ENCODE measurements at regions not wholly inside any gene's neighbourhood (a gene's known extent, or its start where the extent isn't known, plus 50 kb on each side); places are given as distances from the start of the nearest gene placed in this dataset.

DNA sequence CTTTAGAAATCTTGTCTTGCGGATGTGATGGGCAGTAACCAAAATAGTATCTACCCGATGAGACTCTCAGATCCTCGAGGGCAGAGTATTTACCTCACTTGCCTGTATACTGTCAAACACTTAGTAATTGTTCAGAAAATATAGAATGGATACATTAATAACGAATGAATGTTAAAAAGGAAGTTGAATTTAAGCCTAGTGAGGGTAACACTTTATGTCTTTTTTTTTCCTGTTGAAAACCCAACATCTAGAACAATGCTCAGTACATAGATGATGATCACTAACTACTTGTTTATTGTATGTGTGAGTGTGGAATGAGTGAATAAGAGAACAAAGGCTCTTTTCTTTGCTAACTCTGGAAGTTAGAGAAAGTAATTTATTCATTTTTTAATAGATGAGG, 195.7 kb downstream of the MIAT start:
- peaks cover 5% of the 10 kb centered on the region for H3K36me3 Mint-ChIP-seq (ENCODE audit: insufficient read depth, unreplicated experiment)
- no peak overlapping the region for H3K27ac Mint-ChIP-seq (ENCODE audit: low read depth, unreplicated experiment)
- DNase-seq (ENCODE audit: unreplicated experiment) = no peak
- no peak overlapping the region for H3K4me3 Mint-ChIP-seq (ENCODE audit: unreplicated experiment)
- POLR2A ChIA-PET = no interaction called here
- intact Hi-C loops (cut with micrococcal nuclease) = no loop called here
- CTCF ChIA-PET = no interaction called here
- BruUV-seq (replicated peaks) = no TSS peak
- H3K4me1 Mint-ChIP-seq (ENCODE audit: insufficient read depth, unreplicated experiment) = peaks cover 5% of the 10 kb centered on the region
- no peaks in the 10 kb centered on the region for H3K9me3 Mint-ChIP-seq (ENCODE audit: unreplicated experiment)
- peaks cover 78% of the 10 kb centered on the region for H3K27me3 Mint-ChIP-seq (ENCODE audit: insufficient read depth, unreplicated experiment)
- TF ChIP-seq, protein P1, sequence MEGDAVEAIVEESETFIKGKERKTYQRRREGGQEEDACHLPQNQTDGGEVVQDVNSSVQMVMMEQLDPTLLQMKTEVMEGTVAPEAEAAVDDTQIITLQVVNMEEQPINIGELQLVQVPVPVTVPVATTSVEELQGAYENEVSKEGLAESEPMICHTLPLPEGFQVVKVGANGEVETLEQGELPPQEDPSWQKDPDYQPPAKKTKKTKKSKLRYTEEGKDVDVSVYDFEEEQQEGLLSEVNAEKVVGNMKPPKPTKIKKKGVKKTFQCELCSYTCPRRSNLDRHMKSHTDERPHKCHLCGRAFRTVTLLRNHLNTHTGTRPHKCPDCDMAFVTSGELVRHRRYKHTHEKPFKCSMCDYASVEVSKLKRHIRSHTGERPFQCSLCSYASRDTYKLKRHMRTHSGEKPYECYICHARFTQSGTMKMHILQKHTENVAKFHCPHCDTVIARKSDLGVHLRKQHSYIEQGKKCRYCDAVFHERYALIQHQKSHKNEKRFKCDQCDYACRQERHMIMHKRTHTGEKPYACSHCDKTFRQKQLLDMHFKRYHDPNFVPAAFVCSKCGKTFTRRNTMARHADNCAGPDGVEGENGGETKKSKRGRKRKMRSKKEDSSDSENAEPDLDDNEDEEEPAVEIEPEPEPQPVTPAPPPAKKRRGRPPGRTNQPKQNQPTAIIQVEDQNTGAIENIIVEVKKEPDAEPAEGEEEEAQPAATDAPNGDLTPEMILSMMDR (IDR thresholded peaks at IDR 0.05; ENCODE audit: unreplicated experiment) = no peak

DNA sequence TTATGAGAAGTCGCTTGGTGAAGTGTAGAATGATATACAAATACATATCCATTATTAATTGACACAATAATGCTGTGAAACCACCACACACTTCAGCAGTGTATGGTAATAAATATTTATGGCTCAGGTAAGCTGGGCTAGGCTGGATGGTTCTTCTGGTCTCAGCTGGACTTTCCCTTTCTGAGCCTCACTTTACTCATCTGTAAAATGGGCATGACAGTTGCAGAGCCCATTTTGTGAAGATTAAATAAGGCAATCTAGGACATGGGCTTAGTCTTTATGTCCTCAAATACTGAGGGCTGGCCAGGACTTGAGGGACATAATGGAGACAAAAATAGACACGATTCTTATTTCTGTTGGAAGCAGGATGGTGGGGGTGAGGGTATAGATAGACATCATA, 196.1 kb downstream of the MIAT start:
- DNase-seq (ENCODE audit: unreplicated experiment) = no peak
- CTCF ChIA-PET = no interaction called here
- intact Hi-C loops (cut with micrococcal nuclease) = no loop called here
- Mint-ChIP-seq H3K36me3 (ENCODE audit: insufficient read depth, unreplicated experiment) (peaks cover 5% of the 10 kb centered on the region), H3K4me3 (ENCODE audit: unreplicated experiment) (no peak overlapping the region), H3K9me3 (ENCODE audit: unreplicated experiment) (no peaks in the 10 kb centered on the region), H3K27ac (ENCODE audit: low read depth, unreplicated experiment) (no peak overlapping the region), H3K27me3 (ENCODE audit: insufficient read depth, unreplicated experiment) (peaks cover 83% of the 10 kb centered on the region), H3K4me1 (ENCODE audit: insufficient read depth, unreplicated experiment) (peaks cover under 1% of the 10 kb centered on the region)
- POLR2A ChIA-PET = no interaction called here
- TF ChIP-seq, protein P1 (IDR thresholded peaks at IDR 0.05; ENCODE audit: unreplicated experiment) = no peak
- BruUV-seq (replicated peaks) = no TSS peak

DNA sequence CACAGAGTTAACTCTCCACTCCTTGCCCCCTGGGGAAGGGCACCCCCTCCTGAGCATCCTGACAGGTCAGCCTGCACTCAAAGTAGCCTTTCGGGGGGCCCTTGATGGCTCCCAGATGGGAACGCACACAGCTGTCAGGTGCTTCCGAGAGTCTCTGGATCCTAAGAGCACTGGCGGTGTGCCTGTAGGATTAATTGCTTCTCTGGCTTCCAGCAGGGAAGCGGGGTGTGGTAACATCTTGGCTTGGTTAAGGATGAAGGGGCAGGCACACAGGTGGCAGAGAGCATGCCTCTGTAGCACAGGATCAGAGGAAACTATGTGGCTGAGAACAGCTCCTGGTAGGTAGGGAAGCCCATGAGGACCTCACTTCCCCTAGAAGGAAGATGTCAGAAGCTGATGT, 199.8 kb downstream of the MIAT start:
- ChIA-PET CTCF (no interaction called here), POLR2A (no interaction called here)
- BruUV-seq (replicated peaks) = no TSS peak
- no peak for DNase-seq (ENCODE audit: unreplicated experiment)
- no peak overlapping the region for H3K4me3 Mint-ChIP-seq (ENCODE audit: unreplicated experiment)
- H3K36me3 Mint-ChIP-seq (ENCODE audit: insufficient read depth, unreplicated experiment) = no peaks in the 10 kb centered on the region
- intact Hi-C loops (cut with micrococcal nuclease) = no loop called here
- TF ChIP-seq, protein P1 (IDR thresholded peaks at IDR 0.05; ENCODE audit: unreplicated experiment) = no peak
- H3K27ac Mint-ChIP-seq (ENCODE audit: low read depth, unreplicated experiment) = no peak overlapping the region
- peaks cover 82% of the 10 kb centered on the region for H3K27me3 Mint-ChIP-seq (ENCODE audit: insufficient read depth, unreplicated experiment)
- no peaks in the 10 kb centered on the region for H3K4me1 Mint-ChIP-seq (ENCODE audit: insufficient read depth, unreplicated experiment)
- no peaks in the 10 kb centered on the region for H3K9me3 Mint-ChIP-seq (ENCODE audit: unreplicated experiment)

DNA sequence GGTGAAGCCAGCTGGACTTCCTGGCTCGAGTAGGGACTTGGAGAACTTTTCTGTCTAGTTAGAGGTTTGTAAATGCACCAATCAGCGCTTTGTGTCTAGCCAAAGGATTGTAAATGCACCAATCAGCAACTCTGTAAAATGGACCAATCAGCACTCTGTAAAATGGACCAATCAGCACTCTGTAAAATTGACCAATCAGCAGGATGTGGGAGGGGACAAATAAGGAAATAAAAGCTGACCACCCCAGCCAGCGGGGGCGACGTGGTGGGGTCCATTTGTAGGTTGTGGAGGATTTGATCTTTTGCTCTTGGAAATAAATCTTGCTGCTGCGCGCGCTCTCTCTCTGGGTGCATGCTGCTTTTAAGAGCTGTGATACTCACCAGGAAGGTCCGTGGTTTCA, 202.9 kb downstream of the MIAT start:
- ChIA-PET CTCF (interaction anchor here (0.7 kb wide), 1 partner anchor 14 kb away, joined by 3 read pairs; no protein-coding TSS in a partner anchor), POLR2A (no interaction called here)
- no peak overlapping the region for H3K4me3 Mint-ChIP-seq (ENCODE audit: unreplicated experiment)
- BruUV-seq (replicated peaks) = no TSS peak
- peaks cover 64% of the 10 kb centered on the region for H3K27me3 Mint-ChIP-seq (ENCODE audit: insufficient read depth, unreplicated experiment)
- no peaks in the 10 kb centered on the region for H3K4me1 Mint-ChIP-seq (ENCODE audit: insufficient read depth, unreplicated experiment)
- no peaks in the 10 kb centered on the region for H3K36me3 Mint-ChIP-seq (ENCODE audit: insufficient read depth, unreplicated experiment)
- no peak overlapping the region for H3K27ac Mint-ChIP-seq (ENCODE audit: low read depth, unreplicated experiment)
- intact Hi-C loops (cut with micrococcal nuclease) = no loop called here
- TF ChIP-seq, protein P1 (IDR thresholded peaks at IDR 0.05; ENCODE audit: unreplicated experiment) = no peak
- H3K9me3 Mint-ChIP-seq (ENCODE audit: unreplicated experiment) = no peaks in the 10 kb centered on the region
- DNase-seq (ENCODE audit: unreplicated experiment) = no peak
